ENCODE measurements at regions not wholly inside any gene's neighbourhood (a gene's known extent, or its start where the extent isn't known, plus 50 kb on each side); places are given as distances from the start of the nearest gene placed in this dataset.

DNA sequence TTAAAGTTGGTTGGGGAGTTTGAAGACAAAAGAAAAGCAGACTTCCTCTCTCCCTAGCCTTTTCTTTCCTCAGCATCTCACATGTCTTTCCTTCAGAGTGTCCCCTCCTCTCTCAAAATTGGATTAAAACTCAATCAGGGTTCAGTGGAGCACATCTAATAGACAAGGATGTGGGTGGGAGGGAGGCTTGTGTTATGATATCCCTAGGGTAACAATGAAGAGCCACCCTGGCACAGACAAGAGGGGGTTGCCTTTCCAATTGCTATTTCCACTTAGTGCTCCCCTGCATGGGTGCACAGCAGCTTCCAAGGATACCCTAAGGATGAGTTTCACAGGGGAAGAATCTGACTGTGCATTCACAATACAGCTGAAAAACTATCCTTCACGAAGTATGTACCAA is 585.2 kb upstream of the C9orf72 start:
- ChIA-PET CTCF (no interaction called here), POLR2A (no interaction called here)
- Mint-ChIP-seq H3K27ac (no peak overlapping the region), H3K9me3 (no peaks in the 10 kb centered on the region), H3K36me3 (ENCODE audit: low read depth) (no peaks in the 10 kb centered on the region), H3K4me3 (no peak overlapping the region), H3K27me3 (no peaks in the 10 kb centered on the region), H3K4me1 (no peaks in the 10 kb centered on the region)
- DNase-seq: no peak

DNA sequence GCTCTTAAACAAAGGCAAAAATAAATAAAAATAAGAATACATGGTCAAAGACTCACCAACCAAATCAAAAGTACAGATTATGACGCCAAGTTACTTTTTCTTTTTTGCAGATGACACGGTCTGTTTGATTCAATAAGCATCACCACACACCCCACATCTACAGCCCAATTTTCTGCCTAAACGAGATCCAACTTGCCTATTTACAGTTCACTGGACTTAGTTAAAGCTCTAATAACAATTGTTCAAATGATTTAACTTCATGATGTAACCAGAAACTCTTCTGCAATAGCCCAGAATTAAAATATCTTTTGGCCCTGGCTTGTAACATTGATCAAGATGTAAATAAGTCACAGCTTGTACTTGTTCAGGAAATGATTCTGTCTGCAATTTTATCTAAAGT is 590.3 kb upstream of the C9orf72 start:
- DNase-seq: no peak
- POLR2A ChIA-PET: no interaction called here
- peaks cover 2% of the 10 kb centered on the region for H3K9me3 Mint-ChIP-seq

DNA sequence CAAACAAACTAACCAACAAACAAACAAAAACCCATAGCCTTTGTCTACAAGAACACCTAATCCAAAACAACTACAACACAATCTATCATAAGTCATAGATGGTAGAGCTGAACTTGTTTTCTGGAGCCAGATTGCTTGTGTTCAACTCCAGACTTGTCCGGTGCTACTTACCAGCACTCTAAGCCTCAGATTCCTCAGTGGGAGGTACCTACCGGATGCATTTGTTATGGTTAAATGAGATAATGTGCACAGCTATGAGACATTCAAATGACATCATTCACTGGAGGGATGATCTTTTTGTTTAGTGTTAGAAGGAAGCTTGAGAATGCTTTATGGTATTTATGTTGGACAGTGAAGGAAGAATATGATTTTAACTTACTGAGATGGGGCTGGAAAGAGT is 592.9 kb upstream of the C9orf72 start:
- no peaks in the 10 kb centered on the region for H3K27me3 Mint-ChIP-seq
- no peaks in the 10 kb centered on the region for H3K36me3 Mint-ChIP-seq (ENCODE audit: low read depth)
- no peaks in the 10 kb centered on the region for H3K4me1 Mint-ChIP-seq
- no peak overlapping the region for H3K27ac Mint-ChIP-seq
- no peak for DNase-seq
- POLR2A ChIA-PET: no interaction called here
- CTCF ChIA-PET: interaction anchor here (0.7 kb wide), 1 partner anchor 1667 kb away, joined by 3 read pairs; no protein-coding TSS in a partner anchor
- H3K9me3 Mint-ChIP-seq: peaks cover 2% of the 10 kb centered on the region
- no peak overlapping the region for H3K4me3 Mint-ChIP-seq

More for the DNA sequence above, 590.3 kb upstream of the C9orf72 start:
- no peaks in the 10 kb centered on the region for H3K27me3 Mint-ChIP-seq
- H3K4me3 Mint-ChIP-seq: no peak overlapping the region
- H3K36me3 Mint-ChIP-seq (ENCODE audit: low read depth): no peaks in the 10 kb centered on the region
- H3K27ac Mint-ChIP-seq: no peak overlapping the region
- H3K4me1 Mint-ChIP-seq: no peaks in the 10 kb centered on the region
- CTCF ChIA-PET: no interaction called here

DNA sequence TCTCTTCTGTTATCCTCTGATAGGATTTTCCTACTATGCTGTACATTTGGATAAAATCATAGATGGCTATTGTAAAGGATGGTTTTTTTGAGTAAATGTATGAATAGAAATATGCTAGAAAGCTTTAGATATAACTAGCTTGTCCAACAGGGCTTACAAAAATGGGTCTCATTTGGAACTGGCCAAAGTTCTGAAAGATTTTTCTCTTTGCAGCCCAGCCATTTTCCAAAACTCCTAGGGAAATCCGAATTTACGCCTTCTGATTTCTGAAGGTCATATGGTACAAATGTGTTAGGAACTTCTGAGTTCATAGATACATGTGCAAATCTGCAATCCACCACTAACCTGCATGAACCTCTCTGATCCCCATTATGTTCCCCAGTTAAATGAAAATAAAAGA is 603.9 kb upstream of the C9orf72 start:
- no peaks in the 10 kb centered on the region for H3K9me3 Mint-ChIP-seq
- H3K27me3 Mint-ChIP-seq: no peaks in the 10 kb centered on the region
- no peaks in the 10 kb centered on the region for H3K36me3 Mint-ChIP-seq (ENCODE audit: low read depth)
- no peak overlapping the region for H3K27ac Mint-ChIP-seq
- POLR2A ChIA-PET: no interaction called here
- DNase-seq: no peak
- CTCF ChIA-PET: no interaction called here
- no peaks in the 10 kb centered on the region for H3K4me1 Mint-ChIP-seq
- H3K4me3 Mint-ChIP-seq: no peak overlapping the region

DNA sequence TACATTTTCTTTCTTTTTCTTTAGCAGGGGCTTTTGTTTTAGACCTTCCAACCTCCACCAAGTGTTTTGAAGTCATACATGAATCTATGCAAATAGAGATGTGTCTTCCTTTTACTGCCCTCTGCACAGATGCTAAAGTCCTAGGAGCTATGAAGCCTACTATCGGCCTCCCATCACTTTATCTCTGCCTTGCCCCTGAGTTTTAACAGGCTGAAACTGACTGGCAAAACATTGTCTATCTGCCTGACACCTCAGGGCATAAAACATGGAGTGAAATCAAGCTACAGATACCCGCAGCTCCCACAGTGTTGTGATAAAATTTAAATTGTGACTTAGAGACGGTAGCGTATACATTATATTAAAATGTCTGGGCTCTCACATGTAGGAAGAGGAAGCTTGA is 604.6 kb upstream of the C9orf72 start:
- H3K27me3 Mint-ChIP-seq: no peaks in the 10 kb centered on the region
- DNase-seq: no peak
- peaks cover under 1% of the 10 kb centered on the region for H3K9me3 Mint-ChIP-seq
- CTCF ChIA-PET: no interaction called here
- H3K4me1 Mint-ChIP-seq: no peaks in the 10 kb centered on the region
- POLR2A ChIA-PET: no interaction called here
- no peak overlapping the region for H3K4me3 Mint-ChIP-seq
- no peak overlapping the region for H3K27ac Mint-ChIP-seq
- no peaks in the 10 kb centered on the region for H3K36me3 Mint-ChIP-seq (ENCODE audit: low read depth)

DNA sequence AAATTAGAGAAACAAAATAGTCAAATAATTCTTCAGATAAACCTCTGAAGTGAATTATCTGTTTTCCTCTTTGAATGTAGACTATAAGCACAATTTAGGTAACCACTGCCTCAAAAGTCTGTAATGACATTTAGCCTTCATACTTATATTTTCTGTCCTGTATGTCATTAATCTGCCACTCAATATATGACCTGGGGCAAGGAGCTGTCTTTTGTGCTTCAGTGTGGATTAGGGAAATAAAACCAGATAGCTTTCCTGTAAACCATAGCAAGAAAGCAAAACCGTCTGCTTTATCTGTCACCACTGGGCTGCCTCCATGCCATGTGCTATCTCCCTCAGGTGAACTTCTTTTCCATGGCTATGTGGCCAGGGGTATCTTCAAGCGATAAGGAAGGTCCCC is 606.6 kb upstream of the C9orf72 start:
- Mint-ChIP-seq H3K4me1 (no peaks in the 10 kb centered on the region), H3K9me3 (peaks cover 7% of the 10 kb centered on the region), H3K27ac (no peak overlapping the region), H3K4me3 (no peak overlapping the region), H3K36me3 (ENCODE audit: low read depth) (no peaks in the 10 kb centered on the region), H3K27me3 (no peaks in the 10 kb centered on the region)
- no peak for DNase-seq
- CTCF ChIA-PET: interaction anchor here (1.3 kb wide), 1 partner anchor 11 kb away, joined by 3 read pairs; no protein-coding TSS in a partner anchor
- POLR2A ChIA-PET: no interaction called here

DNA sequence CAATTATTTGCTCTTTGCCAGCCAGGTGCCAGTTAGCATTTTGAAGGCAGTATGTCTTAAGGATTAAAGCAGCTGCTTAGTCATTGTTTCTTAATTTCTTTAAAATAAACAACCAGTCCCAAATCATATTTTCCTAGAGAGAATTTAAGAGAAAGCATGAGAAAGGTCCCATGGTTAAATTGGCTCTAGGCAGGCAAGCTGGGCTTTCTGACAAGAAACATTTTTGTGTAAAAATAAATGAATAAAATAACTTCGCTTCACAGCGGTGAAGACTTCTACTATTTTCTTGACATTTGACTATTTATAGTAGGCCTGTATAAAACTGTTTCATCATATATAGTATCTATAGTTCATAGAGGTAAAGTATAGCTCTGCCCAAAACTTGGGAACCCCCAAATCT is 617.7 kb upstream of the C9orf72 start:
- no peak overlapping the region for H3K4me3 Mint-ChIP-seq
- no peak for DNase-seq
- H3K9me3 Mint-ChIP-seq: peaks cover 22% of the 10 kb centered on the region
- H3K36me3 Mint-ChIP-seq (ENCODE audit: low read depth): no peaks in the 10 kb centered on the region
- no peak overlapping the region for H3K27ac Mint-ChIP-seq
- ChIA-PET CTCF (interaction anchor here (1.0 kb wide), 1 partner anchor 11 kb away, joined by 3 read pairs; no protein-coding TSS in a partner anchor), POLR2A (no interaction called here)
- no peaks in the 10 kb centered on the region for H3K27me3 Mint-ChIP-seq
- no peaks in the 10 kb centered on the region for H3K4me1 Mint-ChIP-seq

DNA sequence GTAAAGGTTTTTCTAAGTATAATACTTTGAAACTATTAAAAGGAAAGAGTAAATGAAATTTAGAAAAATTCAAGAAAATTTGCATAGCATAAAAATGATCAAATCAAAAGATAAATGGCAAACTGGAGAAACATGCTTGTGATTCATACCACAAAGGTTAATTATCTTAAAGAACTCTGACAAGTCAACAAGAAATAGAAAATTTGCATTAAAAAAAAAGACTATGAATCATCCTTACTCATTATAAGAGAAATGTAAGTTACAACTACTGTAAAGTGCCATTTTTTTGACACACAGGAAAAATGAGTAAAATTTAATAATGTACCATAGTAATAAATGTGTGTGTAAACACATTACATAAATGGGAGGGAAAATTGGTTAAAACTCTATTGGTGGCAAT is 624.4 kb upstream of the C9orf72 start:
- no peaks in the 10 kb centered on the region for H3K36me3 Mint-ChIP-seq (ENCODE audit: low read depth)
- no peak overlapping the region for H3K27ac Mint-ChIP-seq
- no peak overlapping the region for H3K4me3 Mint-ChIP-seq
- peaks cover 3% of the 10 kb centered on the region for H3K9me3 Mint-ChIP-seq
- H3K4me1 Mint-ChIP-seq: no peaks in the 10 kb centered on the region
- no peak for DNase-seq
- CTCF ChIA-PET: no interaction called here
- no peaks in the 10 kb centered on the region for H3K27me3 Mint-ChIP-seq
- POLR2A ChIA-PET: no interaction called here

DNA sequence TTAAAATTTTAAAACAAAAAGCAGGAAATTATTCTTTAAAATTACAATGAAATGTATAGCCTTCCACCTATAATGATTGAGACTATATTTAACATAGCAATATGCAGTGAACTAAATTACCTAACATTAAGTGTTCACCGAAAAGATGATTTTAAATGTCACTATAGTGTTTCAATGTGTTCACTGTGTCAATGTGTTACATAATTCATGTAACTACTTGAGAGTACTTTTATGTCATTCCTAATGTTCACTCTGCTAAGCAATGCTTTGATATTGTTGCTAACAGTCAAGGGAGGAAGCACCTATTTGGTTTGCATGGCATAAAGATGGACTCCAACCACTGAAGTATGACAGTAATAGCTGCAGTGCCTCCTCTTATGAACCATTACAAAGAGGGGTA is 629.8 kb upstream of the C9orf72 start:
- H3K9me3 Mint-ChIP-seq: peaks cover 3% of the 10 kb centered on the region
- POLR2A ChIA-PET: no interaction called here

DNA sequence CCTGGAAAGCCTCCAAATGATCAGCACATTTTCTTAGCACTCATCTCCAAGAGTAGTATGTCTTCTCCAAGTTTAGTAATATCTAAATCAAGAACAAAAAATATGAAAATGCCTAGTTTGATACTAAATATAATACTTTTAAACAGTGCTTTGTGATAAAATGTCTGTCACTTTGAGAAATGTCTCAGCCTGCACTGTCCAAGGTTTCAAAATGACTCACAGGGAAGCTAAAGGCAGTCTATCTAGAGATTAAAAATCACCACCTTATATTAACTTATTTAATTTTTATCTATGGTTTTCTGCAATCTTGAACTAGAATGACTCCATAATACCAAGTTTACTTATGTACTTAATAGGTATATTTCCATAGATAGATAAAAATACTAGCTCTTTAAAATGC is 633.0 kb upstream of the C9orf72 start:
- Mint-ChIP-seq H3K4me1 (no peaks in the 10 kb centered on the region), H3K27me3 (no peaks in the 10 kb centered on the region), H3K9me3 (peaks cover 3% of the 10 kb centered on the region), H3K27ac (no peak overlapping the region), H3K36me3 (ENCODE audit: low read depth) (no peaks in the 10 kb centered on the region), H3K4me3 (no peak overlapping the region)
- CTCF ChIA-PET: no interaction called here
- POLR2A ChIA-PET: no interaction called here
- DNase-seq: no peak

More for the DNA sequence above, 629.8 kb upstream of the C9orf72 start:
- DNase-seq: no peak
- H3K36me3 Mint-ChIP-seq (ENCODE audit: low read depth): no peaks in the 10 kb centered on the region
- no peak overlapping the region for H3K4me3 Mint-ChIP-seq
- CTCF ChIA-PET: no interaction called here
- H3K27ac Mint-ChIP-seq: no peak overlapping the region
- H3K4me1 Mint-ChIP-seq: no peaks in the 10 kb centered on the region
- H3K27me3 Mint-ChIP-seq: no peaks in the 10 kb centered on the region

DNA sequence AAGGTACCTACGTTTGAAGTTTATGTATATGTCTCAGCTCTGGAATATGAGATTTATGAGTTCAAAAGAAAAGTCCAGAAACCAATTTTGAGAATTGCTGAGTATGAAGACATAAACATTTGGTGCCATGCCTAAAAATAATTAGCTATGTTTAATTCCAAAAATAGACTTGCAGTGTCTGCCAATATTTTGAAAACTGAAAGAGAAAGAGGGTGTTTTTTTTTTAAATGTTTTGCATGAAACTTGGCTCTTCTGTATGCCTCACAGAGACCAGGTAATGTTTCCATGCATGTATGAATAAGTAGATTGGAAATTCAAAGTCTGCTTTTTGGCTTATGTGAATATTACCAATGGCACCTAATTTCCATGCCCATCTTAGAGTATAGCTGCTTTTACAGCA is 634.4 kb upstream of the C9orf72 start:
- H3K9me3 Mint-ChIP-seq: no peaks in the 10 kb centered on the region
- ChIA-PET CTCF (no interaction called here), POLR2A (no interaction called here)
- no peaks in the 10 kb centered on the region for H3K36me3 Mint-ChIP-seq (ENCODE audit: low read depth)
- H3K4me1 Mint-ChIP-seq: no peaks in the 10 kb centered on the region
- no peaks in the 10 kb centered on the region for H3K27me3 Mint-ChIP-seq
- H3K4me3 Mint-ChIP-seq: no peak overlapping the region
- no peak for DNase-seq
- H3K27ac Mint-ChIP-seq: no peak overlapping the region

DNA sequence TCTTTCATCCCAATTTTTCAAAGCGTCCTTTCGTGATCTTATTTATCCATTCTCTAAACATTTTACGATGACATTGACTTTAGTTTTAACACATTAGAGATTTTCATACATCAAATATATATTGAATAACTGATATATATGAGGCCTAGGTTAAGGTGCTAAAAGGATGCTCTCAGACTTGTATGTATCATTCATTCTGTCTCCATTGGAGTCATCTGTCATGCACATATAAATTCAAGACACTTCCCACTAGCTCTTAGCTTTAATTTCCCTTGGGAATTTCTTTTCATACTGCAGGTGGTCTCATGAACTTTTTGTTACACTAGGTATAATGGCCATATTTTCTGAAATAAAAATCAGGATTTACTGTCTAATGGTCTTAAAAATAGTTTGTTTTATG is 635.8 kb upstream of the C9orf72 start:
- Mint-ChIP-seq H3K9me3 (no peaks in the 10 kb centered on the region), H3K4me1 (no peaks in the 10 kb centered on the region), H3K36me3 (ENCODE audit: low read depth) (no peaks in the 10 kb centered on the region), H3K4me3 (no peak overlapping the region), H3K27ac (no peak overlapping the region), H3K27me3 (no peaks in the 10 kb centered on the region)
- no peak for DNase-seq
- POLR2A ChIA-PET: no interaction called here
- CTCF ChIA-PET: no interaction called here

DNA sequence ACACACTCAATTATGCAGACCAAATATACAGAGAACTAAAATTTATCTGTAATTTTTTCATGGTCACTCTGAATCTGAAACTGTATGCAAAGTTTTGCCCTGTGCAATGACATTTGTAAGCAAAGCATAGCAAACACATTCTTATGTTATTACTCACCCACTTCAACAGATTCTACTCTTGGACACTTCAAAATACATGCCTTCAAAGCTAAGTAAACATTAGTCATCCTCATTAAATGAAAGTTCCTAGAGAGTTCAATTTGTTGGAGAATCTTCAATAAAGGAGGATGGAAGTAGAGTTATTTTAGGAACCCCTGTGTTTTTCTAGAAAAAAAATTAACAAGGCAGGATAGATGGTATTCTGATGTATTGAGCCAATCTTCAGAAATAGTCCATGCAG is 639.7 kb upstream of the C9orf72 start:
- Mint-ChIP-seq H3K36me3 (ENCODE audit: low read depth) (no peaks in the 10 kb centered on the region), H3K27ac (no peak overlapping the region), H3K9me3 (no peaks in the 10 kb centered on the region), H3K27me3 (no peaks in the 10 kb centered on the region), H3K4me1 (no peaks in the 10 kb centered on the region), H3K4me3 (no peak overlapping the region)
- ChIA-PET CTCF (no interaction called here), POLR2A (no interaction called here)
- DNase-seq: no peak

DNA sequence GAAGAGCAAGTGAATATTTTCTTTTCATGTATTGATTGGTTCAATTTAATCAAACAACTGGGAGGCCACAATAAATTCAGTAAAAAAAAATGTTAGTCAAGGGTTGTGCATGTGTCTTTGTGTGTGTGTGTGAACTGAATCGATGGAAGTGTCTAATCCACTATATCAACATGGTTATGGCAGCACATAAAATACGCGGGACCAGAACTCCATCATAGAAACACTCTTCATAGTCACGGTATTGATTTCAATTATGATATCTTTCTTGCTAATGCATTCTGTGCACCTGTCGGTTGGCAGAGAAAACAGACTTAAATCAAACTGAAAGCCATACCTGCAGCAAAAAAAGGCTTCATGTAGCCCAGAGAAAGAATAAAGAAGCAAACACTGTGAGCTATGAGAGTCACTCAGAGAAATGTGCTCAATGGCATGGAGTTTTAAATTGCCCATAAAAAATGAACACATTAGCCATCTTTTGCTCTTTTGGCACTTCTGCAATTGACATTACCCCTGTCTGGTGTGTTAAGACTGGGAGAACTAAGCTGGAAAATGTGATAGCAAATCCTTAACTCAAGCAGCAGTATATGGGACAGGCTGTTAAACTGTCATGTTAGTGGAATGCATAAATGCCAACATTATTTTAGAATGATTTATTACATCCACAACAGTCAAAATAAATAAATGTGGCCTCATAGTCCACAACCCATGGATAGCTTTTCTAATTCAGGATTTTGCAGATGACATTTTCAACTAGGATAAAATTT is 642.4 kb upstream of the C9orf72 start:
- no peak for DNase-seq
- H3K9me3 Mint-ChIP-seq: peaks cover 3% of the 10 kb centered on the region
- H3K27ac Mint-ChIP-seq: no peak overlapping the region
- no peaks in the 10 kb centered on the region for H3K36me3 Mint-ChIP-seq (ENCODE audit: low read depth)
- no peaks in the 10 kb centered on the region for H3K4me1 Mint-ChIP-seq
- ChIA-PET POLR2A (no interaction called here), CTCF (no interaction called here)
- no peak overlapping the region for H3K4me3 Mint-ChIP-seq
- H3K27me3 Mint-ChIP-seq: no peaks in the 10 kb centered on the region

Data from activated CD4-positive, alpha-beta T cell treated with anti-CD3 and anti-CD28 coated beads, Interleukin-2, amount 10 ng/mL, durations not matched to agents 7 days and 5 days (primary cell).